ENCODE measurements at regions not wholly inside any gene's neighbourhood (a gene's known extent, or its start where the extent isn't known, plus 50 kb on each side); places are given as distances from the start of the nearest gene placed in this dataset.

- no peak for TF ChIP-seq CTCF (IDR thresholded peaks at IDR 0.05; ENCODE audit: low read depth, low read length)
- DNase-seq (ENCODE audit: low read depth in 2 of 2): no peak
- H3K4me3 ChIP-seq (replicated peaks in 1 of 2; ENCODE audit: low read depth in 2 of 2, low read length in 2 of 2): no peak overlapping the region
Observed at GRCh38 chr9:73059247-73059646, 92.4 kb upstream of the ANXA1 start.

- DNase-seq (ENCODE audit: low read depth in 2 of 2): peak; percentile 9 to 60
- H3K4me3 ChIP-seq (replicated peaks in 1 of 2; ENCODE audit: low read depth in 2 of 2, low read length in 2 of 2): no peak overlapping the region
- TF ChIP-seq CTCF (IDR thresholded peaks at IDR 0.05; ENCODE audit: low read depth, low read length): no peak
Observed at GRCh38 chr9:73056245-73056644, 95.4 kb upstream of the ANXA1 start.

DNA sequence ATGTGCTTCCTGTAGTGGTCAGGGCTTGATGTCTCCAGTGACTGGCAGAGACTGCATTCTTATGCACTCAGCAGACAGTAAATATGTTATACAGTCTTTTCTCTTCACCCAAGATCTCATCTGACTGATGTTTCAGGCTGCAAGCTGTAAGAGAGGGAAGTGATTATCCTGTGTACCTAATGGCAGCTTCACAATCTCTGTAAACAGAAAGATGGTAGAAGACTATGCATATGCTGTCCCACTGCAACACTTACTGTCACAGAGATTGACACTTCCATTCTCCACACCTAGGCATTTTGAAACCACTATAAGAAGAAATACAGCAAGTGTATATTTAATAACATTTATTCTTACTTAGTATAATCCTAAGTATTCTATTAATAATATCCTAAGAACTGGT lies 97.6 kb upstream of the ANXA1 start:
- no peak for TF ChIP-seq CTCF (IDR thresholded peaks at IDR 0.05; ENCODE audit: low read depth, low read length)

DNA sequence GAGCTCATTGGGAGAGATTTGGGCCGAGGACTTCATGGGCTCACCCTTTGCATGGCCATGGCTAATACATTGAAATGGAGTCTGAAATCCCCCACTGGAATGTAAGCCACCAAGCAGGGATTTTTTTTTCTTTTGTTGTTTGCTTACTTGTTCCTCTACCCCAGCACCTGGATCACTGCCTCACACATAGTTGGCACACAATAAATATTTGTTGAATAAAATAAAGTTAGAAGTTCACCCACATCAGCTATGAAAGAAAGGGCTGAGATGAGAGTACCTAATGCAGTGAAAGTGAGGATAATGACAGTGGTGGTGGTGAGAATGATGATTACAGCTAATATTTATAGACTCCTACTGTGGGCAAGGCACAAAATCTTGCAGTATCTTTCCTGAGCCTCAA lies 98.1 kb upstream of the ANXA1 start:
- no peak for DNase-seq (ENCODE audit: low read depth in 2 of 2)
- no peak overlapping the region for H3K4me3 ChIP-seq (replicated peaks in 1 of 2; ENCODE audit: low read depth in 2 of 2, low read length in 2 of 2)
- TF ChIP-seq CTCF (IDR thresholded peaks at IDR 0.05; ENCODE audit: low read depth, low read length): no peak

More for the DNA sequence above, 97.6 kb upstream of the ANXA1 start:
- no peak overlapping the region for H3K4me3 ChIP-seq (replicated peaks in 1 of 2; ENCODE audit: low read depth in 2 of 2, low read length in 2 of 2)
- no peak for DNase-seq (ENCODE audit: low read depth in 2 of 2)

- no peak for TF ChIP-seq CTCF (IDR thresholded peaks at IDR 0.05; ENCODE audit: low read depth, low read length)
- H3K4me3 ChIP-seq (replicated peaks in 1 of 2; ENCODE audit: low read depth in 2 of 2, low read length in 2 of 2): no peak overlapping the region
- DNase-seq (ENCODE audit: low read depth in 2 of 2): peak in 1 of 2 donors; percentile 12
Observed at GRCh38 chr9:73050887-73051550, 98.2 kb upstream of the ALDH1A1 start.

GRCh38 chr9:73050065-73050816 lies 97.4 kb upstream of the ALDH1A1 start:
- TF ChIP-seq CTCF (IDR thresholded peaks at IDR 0.05; ENCODE audit: low read depth, low read length): no peak
- peak; percentile 30 to 49 for DNase-seq (ENCODE audit: low read depth in 2 of 2)
- H3K4me3 ChIP-seq (replicated peaks in 1 of 2; ENCODE audit: low read depth in 2 of 2, low read length in 2 of 2): no peak overlapping the region
